ENCODE measurements at regions not wholly inside any gene's neighbourhood (a gene's known extent, or its start where the extent isn't known, plus 50 kb on each side); places are given as distances from the start of the nearest gene placed in this dataset.
"Not testable (repeated sequence)": the region's sequence is repeated elsewhere in the genome, so short reads cannot be mapped to it uniquely, and the experiment has no call there.

GRCh38 chr2:59879700-59880131, 673.7 kb downstream of the BCL11A start:
- no peak for DNase-seq (ENCODE audit: low read depth in 2 of 2)

GRCh38 chr2:59875836-59876235, 677.6 kb downstream of the BCL11A start:
- DNase-seq (ENCODE audit: low read depth in 2 of 2): no peak

DNA sequence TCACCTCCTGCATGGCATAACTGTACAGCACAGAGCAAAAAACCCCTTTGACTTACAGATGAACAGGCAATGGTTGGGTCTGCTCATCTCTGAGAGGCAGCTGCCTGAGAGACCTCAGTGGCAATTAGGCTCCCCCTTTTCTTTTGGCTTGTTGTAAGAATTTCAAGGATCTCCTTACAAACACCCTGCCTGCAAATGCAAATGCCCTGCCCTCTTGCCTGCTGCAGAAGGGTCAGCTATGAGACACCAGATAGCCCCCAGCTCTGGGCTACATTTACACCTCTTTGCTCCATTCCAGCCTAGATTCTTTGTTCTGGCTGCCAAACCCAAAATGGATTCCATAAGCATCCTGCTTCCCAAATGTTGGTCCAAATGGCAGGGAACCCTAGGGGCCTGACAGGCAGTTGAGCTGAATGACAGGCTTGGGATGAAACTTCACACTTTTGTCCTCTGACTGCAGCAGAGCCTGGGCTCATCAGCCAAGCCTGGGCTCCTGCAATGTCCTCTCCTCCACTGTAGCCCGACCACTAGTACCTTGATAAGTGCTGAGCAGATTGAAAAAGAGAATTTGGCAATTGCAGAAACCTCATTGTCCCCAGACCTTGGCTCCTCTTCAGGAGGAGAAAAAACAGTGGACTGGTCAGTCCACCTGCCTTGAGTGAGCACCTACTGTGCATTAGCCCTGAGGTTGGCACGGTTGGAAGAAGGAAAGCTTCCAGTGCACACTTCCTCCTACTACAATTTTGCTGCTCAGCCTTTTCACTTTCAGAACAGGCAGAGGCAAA, 678.3 kb downstream of the BCL11A start:
- no peak for DNase-seq (ENCODE audit: low read depth in 2 of 2)

DNA sequence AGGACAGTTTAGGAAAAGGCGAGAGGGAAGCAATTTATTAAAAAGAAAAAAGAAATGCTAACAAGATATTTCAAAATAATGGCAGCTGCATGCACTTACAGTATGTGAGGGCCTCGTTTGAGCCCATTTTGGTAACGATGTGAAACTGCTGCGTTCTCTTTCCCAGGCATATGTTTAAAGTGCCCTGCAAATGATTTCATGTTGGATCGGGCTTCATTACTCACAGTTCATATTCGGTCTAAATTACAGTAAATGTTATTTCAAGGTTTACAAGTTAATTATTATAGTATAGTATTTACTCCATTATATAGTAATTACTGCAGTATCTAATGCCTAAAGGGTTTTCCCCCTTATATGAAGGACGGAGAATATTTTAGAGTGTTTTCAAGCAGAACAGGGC, 679.1 kb downstream of the BCL11A start:
- DNase-seq (ENCODE audit: low read depth in 2 of 2): no peak

- no peak for DNase-seq (ENCODE audit: low read depth in 2 of 2)
Observed at GRCh38 chr2:59871830-59872229, 681.6 kb downstream of the BCL11A start.

- no peak for DNase-seq (ENCODE audit: low read depth in 2 of 2)
Observed at GRCh38 chr2:59868981-59869380, 684.5 kb downstream of the BCL11A start.

DNA sequence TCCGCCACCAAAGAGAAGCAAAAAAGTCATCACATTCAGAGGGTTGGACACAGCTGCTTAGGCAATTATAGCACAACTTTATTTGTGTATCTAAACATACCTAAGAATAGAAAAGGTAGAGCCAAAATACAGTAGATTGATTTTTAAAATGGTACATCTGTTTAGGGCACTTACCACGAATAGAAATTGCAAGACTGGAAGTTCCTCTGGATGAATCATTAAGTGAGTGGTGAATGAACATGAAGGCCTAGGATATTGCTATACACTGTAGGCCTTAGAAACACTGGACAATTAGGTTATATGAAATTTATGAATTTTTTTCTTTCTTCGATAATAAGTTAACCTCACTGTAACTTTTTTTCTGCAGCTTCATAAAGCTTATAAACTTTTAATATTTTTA, 687.0 kb downstream of the BCL11A start:
- no peak for DNase-seq (ENCODE audit: low read depth in 2 of 2)

GRCh38 chr2:59858540-59858939, 694.9 kb downstream of the BCL11A start:
- DNase-seq (ENCODE audit: low read depth in 2 of 2): no peak

DNA sequence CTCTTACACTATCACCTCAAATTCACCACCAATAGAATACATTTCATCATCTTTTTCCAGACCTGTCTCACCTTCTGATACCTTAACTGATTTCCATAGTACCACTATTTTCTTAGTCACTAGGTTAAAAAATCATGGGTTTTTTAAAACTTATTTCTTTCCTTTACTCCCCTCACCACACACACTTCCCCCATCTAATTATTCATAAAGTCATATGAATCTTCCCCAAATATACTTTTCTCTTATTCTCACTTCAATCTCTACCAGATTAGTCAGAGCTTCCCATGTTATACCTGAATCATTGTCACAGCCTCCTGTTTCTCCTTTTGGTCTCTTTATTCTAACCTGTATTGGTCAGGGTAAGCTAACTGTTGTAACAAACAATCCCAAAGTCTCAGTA, 696.3 kb downstream of the BCL11A start:
- no peak for DNase-seq (ENCODE audit: low read depth in 2 of 2)

GRCh38 chr2:59856391-59856790, 697.1 kb downstream of the BCL11A start:
- no peak for DNase-seq (ENCODE audit: low read depth in 2 of 2)

GRCh38 chr2:59853032-59853431, 700.4 kb downstream of the BCL11A start:
- DNase-seq (ENCODE audit: low read depth in 2 of 2): no peak

DNA sequence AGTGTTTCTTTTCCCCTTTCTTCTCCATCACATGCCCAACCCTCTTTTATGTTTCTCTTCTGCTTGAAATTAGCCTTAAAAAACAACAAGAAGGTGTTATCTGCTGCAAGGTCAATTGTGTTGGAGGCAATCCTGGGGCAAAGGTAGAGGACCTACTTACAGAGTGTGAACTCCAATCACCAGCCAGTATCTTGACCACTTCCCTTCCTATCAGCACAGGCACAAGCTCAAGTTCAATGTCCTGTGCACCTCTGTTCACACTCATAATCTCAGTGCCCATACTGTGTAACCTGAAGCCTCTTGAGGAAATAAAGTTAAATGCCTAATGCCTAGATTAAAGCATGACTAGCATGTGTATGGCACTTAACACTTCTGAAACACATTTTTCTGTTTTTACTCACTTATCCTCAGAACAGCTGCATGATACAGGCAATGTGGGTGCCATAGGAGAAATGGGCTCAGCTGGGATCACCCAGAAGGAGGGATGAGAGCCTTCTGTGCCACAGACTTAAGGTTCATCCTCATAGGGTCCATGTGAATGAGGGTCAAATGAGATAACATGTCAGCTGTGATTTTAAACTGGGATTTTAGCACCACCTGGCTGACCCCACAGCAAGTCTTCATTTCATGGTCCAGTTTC, 701.5 kb downstream of the BCL11A start:
- DNase-seq (ENCODE audit: low read depth in 2 of 2): no peak

GRCh38 chr2:59850554-59850953, 702.9 kb downstream of the BCL11A start:
- DNase-seq (ENCODE audit: low read depth in 2 of 2): no peak

- DNase-seq (ENCODE audit: low read depth in 2 of 2): no peak
Observed at GRCh38 chr2:59833941-59834340, 719.5 kb downstream of the BCL11A start.

DNA sequence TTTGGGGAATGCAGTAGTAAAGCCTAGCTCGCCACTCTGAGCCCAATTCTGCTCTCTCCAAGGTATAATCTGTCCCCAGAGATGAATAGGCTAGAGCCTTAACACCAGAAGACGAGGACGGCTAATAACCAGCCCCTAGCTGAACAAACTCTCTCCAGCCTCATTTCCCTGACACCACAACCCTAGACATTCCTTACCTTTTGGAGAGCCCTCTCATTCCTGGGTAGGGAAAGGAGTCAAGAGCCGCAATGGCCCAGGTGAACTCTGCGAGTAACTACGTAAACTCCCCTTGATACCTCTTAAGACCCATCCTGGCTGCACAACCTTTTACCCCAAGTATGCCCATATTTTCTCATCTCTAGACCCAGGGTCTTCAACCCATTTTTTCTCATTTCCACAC, 722.9 kb downstream of the BCL11A start:
- DNase-seq (ENCODE audit: low read depth in 2 of 2): no peak

GRCh38 chr2:59827677-59828076, 725.8 kb downstream of the BCL11A start:
- no peak for DNase-seq (ENCODE audit: low read depth in 2 of 2)

DNA sequence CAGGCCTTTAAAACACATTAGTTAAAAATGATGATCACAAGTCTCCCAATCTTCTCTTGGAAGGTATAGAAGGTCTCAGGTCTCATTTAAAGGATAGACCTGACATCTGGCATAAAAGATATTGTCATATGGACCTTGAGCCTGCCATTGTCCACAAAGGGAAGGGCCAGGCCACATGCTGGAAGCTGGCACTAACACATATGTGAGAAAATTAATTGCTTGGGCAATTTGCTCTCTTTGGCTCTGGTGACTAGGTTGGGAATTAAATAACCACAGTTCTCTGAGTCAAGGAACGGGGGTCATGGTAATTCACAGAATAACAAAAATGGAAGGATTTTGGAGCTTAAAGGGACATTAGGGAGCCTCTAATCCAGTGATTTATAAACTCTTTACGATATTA, 727.3 kb downstream of the BCL11A start:
- DNase-seq (ENCODE audit: low read depth in 2 of 2): no peak

DNA sequence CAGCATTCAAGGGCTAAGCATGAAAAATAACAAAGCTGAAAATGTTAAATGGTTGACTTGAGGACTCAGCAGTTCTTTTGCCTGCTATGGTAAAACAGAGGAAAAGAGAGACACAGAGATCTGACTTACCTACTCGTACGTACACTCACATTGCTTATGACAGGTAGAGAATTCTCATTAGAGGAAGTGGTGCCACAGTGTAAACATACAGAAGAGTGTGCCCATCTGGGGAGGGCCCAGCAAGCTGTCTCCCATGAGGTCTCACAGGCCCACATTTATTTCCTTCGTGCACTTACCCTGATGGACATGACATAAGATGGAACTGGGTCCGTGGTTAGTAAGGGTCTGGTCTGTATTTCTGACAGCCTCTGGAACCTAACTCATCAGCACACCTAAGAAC, 729.1 kb downstream of the BCL11A start:
- no peak for DNase-seq (ENCODE audit: low read depth in 2 of 2)

DNA sequence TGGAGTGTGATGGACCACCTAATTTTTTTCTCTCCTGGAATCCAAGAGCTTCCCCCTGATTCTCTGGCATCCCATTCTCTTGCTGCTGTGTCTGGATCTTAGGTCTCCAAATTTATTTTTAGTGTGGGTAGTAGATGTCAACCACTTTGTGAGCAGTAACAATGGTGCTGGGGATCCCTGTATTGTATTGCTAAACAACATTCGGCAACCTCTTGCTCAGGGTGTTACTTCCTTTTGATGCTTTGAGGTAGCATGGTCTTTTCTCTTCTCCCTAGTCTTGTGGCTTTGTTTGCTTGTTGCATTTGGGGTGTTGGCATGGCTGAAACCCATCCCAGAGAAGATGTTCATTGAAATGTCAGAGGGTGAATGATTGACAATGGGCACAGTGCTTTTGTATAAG, 737.4 kb downstream of the BCL11A start:
- DNase-seq (ENCODE audit: low read depth in 2 of 2): no peak

DNA sequence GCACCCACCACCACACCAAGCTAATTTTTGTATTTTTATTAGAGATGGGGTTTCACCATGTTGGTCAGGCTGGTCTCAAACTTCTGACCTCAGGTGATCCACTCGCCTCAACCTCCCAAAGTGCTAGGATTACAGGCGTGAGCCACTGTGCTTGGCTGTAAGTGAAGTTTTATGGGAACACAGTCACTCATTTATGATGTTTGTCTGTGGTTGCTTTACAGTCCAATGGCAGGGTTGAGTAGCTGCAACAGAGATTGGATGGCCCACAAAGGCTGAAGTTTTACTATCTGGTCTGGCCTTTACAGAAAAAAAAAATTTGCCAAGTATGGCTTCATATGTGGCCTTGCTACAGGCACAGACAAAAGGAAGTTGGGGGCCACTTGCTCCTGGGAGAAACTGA, 743.2 kb downstream of the BCL11A start:
- not testable (repeated sequence) for DNase-seq (ENCODE audit: low read depth in 2 of 2)

DNA sequence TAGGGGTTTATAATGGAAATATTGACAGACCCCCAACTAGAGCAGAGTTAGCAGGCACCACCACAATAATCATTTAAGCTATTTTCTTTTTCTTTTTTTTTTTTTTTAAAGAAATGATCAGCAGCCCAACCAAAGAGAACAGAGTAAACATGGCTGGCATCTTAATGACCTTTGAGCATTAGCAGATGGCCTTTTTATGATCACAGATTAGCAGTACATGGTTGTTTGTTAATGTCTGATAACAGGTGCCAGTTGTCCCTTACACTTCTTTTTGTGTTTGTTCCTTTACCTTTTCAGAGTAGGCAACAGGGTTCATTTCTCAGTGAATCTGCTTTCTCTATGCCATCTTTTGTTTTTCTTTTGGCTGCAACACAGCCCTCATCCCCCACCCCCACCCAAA, 747.0 kb downstream of the BCL11A start:
- no peak for DNase-seq (ENCODE audit: low read depth in 2 of 2)

DNA sequence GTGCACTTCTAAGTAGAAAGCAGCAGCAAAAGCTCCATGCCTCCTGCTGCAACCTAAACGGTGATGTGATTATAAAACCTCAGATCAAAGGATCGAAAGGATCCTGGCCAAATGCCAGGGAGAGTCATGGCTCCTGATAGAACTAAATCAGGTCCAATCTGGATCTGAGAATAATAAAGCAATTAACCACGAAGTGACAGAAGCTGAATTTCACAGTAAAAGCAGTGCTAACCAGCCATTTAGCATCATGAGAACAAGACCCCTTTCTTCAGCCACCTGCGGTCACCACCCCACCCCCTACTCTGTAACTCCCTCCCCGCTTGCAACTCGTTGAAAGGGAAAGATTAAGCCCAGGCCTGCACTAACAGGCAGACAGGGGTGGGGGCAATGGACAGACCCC, 748.7 kb downstream of the BCL11A start:
- no peak for DNase-seq (ENCODE audit: low read depth in 2 of 2)

GRCh38 chr2:59803586-59803985, 749.9 kb downstream of the BCL11A start:
- DNase-seq (ENCODE audit: low read depth in 2 of 2): no peak
